CD4-positive, alpha-beta T cell (primary cell): ENCODE measurements at regions not wholly inside any gene's neighbourhood (a gene's known extent, or its start where the extent isn't known, plus 50 kb on each side); places are given as distances from the start of the nearest gene placed in this dataset.

Experiments
- ATAC-seq: fragments of 200-7000 bp; cut with Tn5 transposase; one replicate; pipeline ENCODE4 v1.10.0; 2022; ENCODE audit warnings: mild to moderate bottlenecking; ENCODE audit not compliant: poor library complexity
- CTCF ChIA-PET: fragments of 350-600 bp; sonication (Branson Sonifier 250); formaldehyde crosslinking; loops from one replicate; lab custom pipeline; 2021; ENCODE audit warnings: antibody characterized with exemption, inconsistent platforms; lab: Charles Lee
- POLR2A ChIA-PET: fragments of 350-600 bp; sonication (Branson Sonifier 250); formaldehyde crosslinking; loops from one replicate; lab custom pipeline; 2021; ENCODE audit warnings: antibody characterized with exemption, inconsistent platforms; lab: Charles Lee
- DNase-seq, 14 experiments: peaks; one replicate each; pipeline ENCODE4 v3.0.0-alpha.2; 2013 to 2020; ENCODE audit warnings: mixed read lengths in 2 of 14
- H3K27ac ChIP-seq, 2 donors: one replicate each; pipeline versions ENCODE4 v1.5.1 to v1.7.0; 2013; ENCODE audit warnings: low read length in 2 of 2, low read depth in 1 of 2, mild to moderate bottlenecking in 1 of 2
- H3K27me3 ChIP-seq, 2 experiments: 1 replicate in 1 of 2; 2 replicates in 1 of 2; pipeline versions ENCODE4 v1.6.1 to v1.7.0; 2013; ENCODE audit warnings: low read length in 2 of 2, control low read depth in 1 of 2, mild to moderate bottlenecking in 1 of 2, moderate library complexity in 1 of 2; ENCODE audit not compliant: insufficient read depth in 2 of 2, control insufficient read depth in 1 of 2
- H3K36me3 ChIP-seq: one replicate; pipeline ENCODE4 v1.6.1; 2013; ENCODE audit warnings: low read length, control low read depth; ENCODE audit not compliant: insufficient read depth
- H3K4me1 ChIP-seq: one replicate; pipeline ENCODE4 v1.6.1; 2013; ENCODE audit warnings: low read length, control low read depth; ENCODE audit not compliant: insufficient read depth
- H3K4me3 ChIP-seq: one replicate; pipeline ENCODE4 v1.5.1; 2013; ENCODE audit warnings: mild to moderate bottlenecking, low read length, moderate library complexity
- H3K9me3 ChIP-seq, 2 experiments: 1 replicate in 1 of 2; 2 replicates in 1 of 2; pipeline versions ENCODE4 v1.6.1 to v1.7.0; 2013; ENCODE audit warnings: low read length in 2 of 2, mild to moderate bottlenecking in 2 of 2, control low read depth in 1 of 2, moderate library complexity in 1 of 2; ENCODE audit not compliant: control insufficient read depth in 1 of 2, insufficient read depth in 1 of 2
- H3K27ac Mint-ChIP-seq: one replicate; pipeline ENCODE4 v1.8.0; 2020; ENCODE audit warnings: mixed read lengths
- H3K27me3 Mint-ChIP-seq: one replicate; pipeline ENCODE4 v1.8.0; 2021; ENCODE audit warnings: mixed read lengths
- H3K36me3 Mint-ChIP-seq: one replicate; pipeline ENCODE4 v1.8.0; 2021; ENCODE audit warnings: low read depth, mixed read lengths
- H3K4me1 Mint-ChIP-seq: one replicate; pipeline ENCODE4 v1.8.0; 2021; ENCODE audit warnings: low read depth, mixed read lengths
- H3K4me3 Mint-ChIP-seq: one replicate; pipeline ENCODE4 v1.8.0; 2020; ENCODE audit warnings: mild to moderate bottlenecking, mixed read lengths
- H3K9me3 Mint-ChIP-seq: one replicate; pipeline ENCODE4 v1.8.0; 2020; ENCODE audit warnings: mixed read lengths
- intact Hi-C, 2 experiments: fragments of 100-400 bp; cut with DNase I in 1 of 2; cut with micrococcal nuclease in 1 of 2; formaldehyde crosslinking; loops; one replicate each; pipeline versions ENCODE4 v1.15.1 to v1.9.0; 2023 to 2025; cut with DNase I, micrococcal nuclease
- TF ChIP-seq, protein P1 (sequence below): fragments of 200-600 bp; IDR thresholded peaks from one replicate; pipeline ENCODE4 v1.8.0; 2022; ENCODE audit warnings: antibody characterized with exemption, mild to moderate bottlenecking

DNA sequence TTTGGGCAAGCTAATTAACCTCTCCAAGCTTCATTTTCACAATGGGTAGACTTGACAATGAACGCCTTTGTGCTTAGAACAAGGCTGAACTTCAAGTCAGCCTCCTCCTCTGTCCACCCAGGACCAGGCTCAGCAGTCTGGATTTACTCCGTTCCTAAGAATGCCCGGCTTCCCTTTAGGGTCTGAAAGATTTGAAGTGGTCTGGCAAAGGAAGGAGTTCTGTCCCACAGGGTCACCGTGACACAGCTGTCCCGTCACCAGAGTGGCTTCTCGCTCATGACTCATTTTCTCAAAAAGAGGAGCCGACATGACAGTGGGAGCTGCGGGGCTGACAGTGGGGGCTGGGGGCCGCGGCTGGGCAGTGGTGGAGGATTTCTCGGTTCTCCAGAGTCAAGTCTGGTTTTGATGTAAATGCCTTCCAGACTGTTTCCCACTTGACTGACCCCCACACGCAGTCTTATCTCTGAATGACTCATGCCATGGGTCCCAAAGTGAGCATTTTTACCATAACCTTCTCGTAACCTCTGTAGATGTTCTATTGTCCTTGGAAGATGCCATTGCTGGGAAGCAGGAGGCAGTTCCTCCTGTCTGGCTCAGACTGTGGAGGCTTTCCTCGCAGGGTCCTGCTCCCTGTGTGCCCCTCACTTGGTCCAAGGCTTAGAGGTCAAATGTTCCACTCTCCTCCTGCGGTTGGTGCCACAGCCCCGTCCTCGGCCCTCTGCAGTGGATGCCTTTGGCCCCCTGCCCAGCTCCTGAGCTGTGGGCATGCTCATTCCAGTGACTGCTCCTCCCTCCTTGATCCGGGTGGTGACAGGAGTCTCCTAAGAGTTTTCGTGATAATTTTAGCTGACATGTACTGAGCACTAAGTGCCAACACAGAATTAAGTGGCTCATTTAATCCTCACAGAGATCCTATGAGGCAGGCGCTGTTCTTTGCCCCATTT lies 253.1 kb downstream of the FNDC1 start:
- no peaks in the 10 kb centered on the region for H3K9me3 Mint-ChIP-seq
- intact Hi-C loops = no loop called here
- H3K27ac Mint-ChIP-seq = no peak overlapping the region
- no peaks in the 10 kb centered on the region for H3K4me1 Mint-ChIP-seq
- ATAC-seq = no peak
- Histone ChIP-seq H3K27me3 (peaks cover 0 to 4% of the 10 kb centered on the region in 2 experiments), H3K9me3 (peaks cover 0 to 7% of the 10 kb centered on the region in 2 experiments), H3K36me3 (no peaks in the 10 kb centered on the region), H3K4me1 (no peaks in the 10 kb centered on the region), H3K4me3 (no peak overlapping the region), H3K27ac (no peak overlapping the region)
- TF ChIP-seq, protein P1, sequence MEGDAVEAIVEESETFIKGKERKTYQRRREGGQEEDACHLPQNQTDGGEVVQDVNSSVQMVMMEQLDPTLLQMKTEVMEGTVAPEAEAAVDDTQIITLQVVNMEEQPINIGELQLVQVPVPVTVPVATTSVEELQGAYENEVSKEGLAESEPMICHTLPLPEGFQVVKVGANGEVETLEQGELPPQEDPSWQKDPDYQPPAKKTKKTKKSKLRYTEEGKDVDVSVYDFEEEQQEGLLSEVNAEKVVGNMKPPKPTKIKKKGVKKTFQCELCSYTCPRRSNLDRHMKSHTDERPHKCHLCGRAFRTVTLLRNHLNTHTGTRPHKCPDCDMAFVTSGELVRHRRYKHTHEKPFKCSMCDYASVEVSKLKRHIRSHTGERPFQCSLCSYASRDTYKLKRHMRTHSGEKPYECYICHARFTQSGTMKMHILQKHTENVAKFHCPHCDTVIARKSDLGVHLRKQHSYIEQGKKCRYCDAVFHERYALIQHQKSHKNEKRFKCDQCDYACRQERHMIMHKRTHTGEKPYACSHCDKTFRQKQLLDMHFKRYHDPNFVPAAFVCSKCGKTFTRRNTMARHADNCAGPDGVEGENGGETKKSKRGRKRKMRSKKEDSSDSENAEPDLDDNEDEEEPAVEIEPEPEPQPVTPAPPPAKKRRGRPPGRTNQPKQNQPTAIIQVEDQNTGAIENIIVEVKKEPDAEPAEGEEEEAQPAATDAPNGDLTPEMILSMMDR = no peak
- ChIA-PET POLR2A (no interaction called here), CTCF (no interaction called here)
- DNase-seq = no peak
- H3K27me3 Mint-ChIP-seq = peaks cover 17% of the 10 kb centered on the region
- H3K36me3 Mint-ChIP-seq = no peaks in the 10 kb centered on the region
- no peak overlapping the region for H3K4me3 Mint-ChIP-seq

DNA sequence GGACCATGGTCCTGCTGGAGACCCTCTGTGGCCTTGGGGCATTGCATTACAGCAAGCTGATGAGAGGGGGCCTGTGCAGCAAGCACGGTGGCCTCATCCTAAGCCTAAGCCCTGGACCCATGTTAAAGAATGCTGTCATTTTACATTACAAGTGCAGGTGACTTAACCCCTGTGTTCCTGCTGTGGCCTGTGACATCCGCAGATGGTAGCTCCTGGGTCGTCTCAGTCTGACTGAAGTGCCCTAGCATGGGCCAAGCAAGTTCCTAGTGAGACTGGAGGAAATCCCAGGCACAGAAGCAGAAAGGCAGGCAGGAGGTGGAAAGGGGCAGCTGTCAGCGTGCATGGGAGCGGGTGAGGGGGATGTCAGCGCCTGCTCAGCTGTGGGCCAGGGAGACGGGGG lies 252.4 kb downstream of the FNDC1 start:
- H3K27me3 ChIP-seq = peaks cover 0 to 4% of the 10 kb centered on the region in 2 experiments
- H3K36me3 Mint-ChIP-seq = no peaks in the 10 kb centered on the region
- no peaks in the 10 kb centered on the region for H3K4me1 Mint-ChIP-seq
- CTCF ChIA-PET = no interaction called here
- no peaks in the 10 kb centered on the region for H3K9me3 Mint-ChIP-seq
- peaks cover 0 to 11% of the 10 kb centered on the region in 2 experiments for H3K9me3 ChIP-seq
- no peak for DNase-seq
- H3K4me3 ChIP-seq = no peak overlapping the region
- no peak for ATAC-seq
- no peaks in the 10 kb centered on the region for H3K36me3 ChIP-seq
- H3K4me1 ChIP-seq = no peaks in the 10 kb centered on the region
- intact Hi-C loops = no loop called here
- H3K27ac Mint-ChIP-seq = no peak overlapping the region
- peaks cover 17% of the 10 kb centered on the region for H3K27me3 Mint-ChIP-seq
- H3K27ac ChIP-seq = no peak overlapping the region
- TF ChIP-seq, protein P1 = no peak
- H3K4me3 Mint-ChIP-seq = no peak overlapping the region
- POLR2A ChIA-PET = no interaction called here

DNA sequence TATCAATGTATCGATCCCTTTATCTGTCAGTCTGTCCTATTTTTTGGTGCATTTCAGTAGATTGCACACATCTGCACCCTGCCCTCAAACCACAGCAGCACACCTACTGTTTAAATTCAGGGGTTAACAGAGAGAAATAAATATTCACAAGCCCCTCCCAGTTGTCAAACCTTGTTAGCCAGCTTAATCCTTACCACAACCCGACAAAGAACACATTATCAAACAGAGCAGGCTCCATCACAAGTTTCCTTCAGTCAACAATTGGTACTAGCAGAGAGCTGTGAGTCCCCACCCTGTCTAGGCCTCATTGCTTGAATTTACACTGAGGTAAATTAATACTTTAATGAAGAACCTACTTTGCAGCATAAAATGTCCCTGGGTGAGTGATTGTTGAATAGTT lies 249.8 kb downstream of the FNDC1 start:
- Mint-ChIP-seq H3K9me3 (peaks cover 10% of the 10 kb centered on the region), H3K4me3 (no peak overlapping the region), H3K27me3 (no peaks in the 10 kb centered on the region), H3K36me3 (no peaks in the 10 kb centered on the region), H3K4me1 (no peaks in the 10 kb centered on the region), H3K27ac (no peak overlapping the region)
- CTCF ChIA-PET = no interaction called here
- Histone ChIP-seq H3K4me3 (no peak overlapping the region), H3K9me3 (peaks cover 11 to 23% of the 10 kb centered on the region in 2 experiments), H3K4me1 (no peaks in the 10 kb centered on the region), H3K36me3 (no peaks in the 10 kb centered on the region), H3K27ac (no peak overlapping the region), H3K27me3 (no peaks in the 10 kb centered on the region)
- ATAC-seq (no peak), DNase-seq (no peak)
- POLR2A ChIA-PET = no interaction called here
- intact Hi-C loops = no loop called here
- TF ChIP-seq, protein P1 = no peak
